ENCODE measurements at regions not wholly inside any gene's neighbourhood (a gene's known extent, or its start where the extent isn't known, plus 50 kb on each side); places are given as distances from the start of the nearest gene placed in this dataset.

GRCh38 chr3:94258851-94259250, 196.0 kb downstream of the NSUN3 start:
- TF ChIP-seq CTCF (IDR thresholded peaks at IDR 0.05) = no peak
- TF ChIP-seq POLR2A (IDR thresholded peaks at IDR 0.05) = no peak

Measured in stomach (tissue), 4 donors.